Gastrocnemius medialis (tissue), 4 donors: ENCODE measurements at regions not wholly inside any gene's neighbourhood (a gene's known extent, or its start where the extent isn't known, plus 50 kb on each side); places are given as distances from the start of the nearest gene placed in this dataset.

Experiments
- POLR2A ChIP-seq, 2 donors: fragments of 450-650 bp; IDR thresholded peaks; one replicate each; pipeline ENCODE4 v1.6.1; 2017; ENCODE audit warnings: antibody characterized with exemption in 2 of 2, mild to moderate bottlenecking in 2 of 2, moderate library complexity in 2 of 2
- TF ChIP-seq, protein P1 (sequence below), 5 experiments: fragments of 450-650 bp in 3 of 5; fragments of 200-600 bp in 2 of 5; sonication (generic) in 2 of 5; IDR thresholded peaks in 4 of 5; conservative IDR thresholded peaks in 1 of 5; 1 replicate in 4 of 5; 2 replicates in 1 of 5; pipeline ENCODE4 v1.5.1; 2016 to 2019; ENCODE audit warnings: antibody characterized with exemption in 5 of 5, mild to moderate bottlenecking in 3 of 5, moderate library complexity in 3 of 5

DNA sequence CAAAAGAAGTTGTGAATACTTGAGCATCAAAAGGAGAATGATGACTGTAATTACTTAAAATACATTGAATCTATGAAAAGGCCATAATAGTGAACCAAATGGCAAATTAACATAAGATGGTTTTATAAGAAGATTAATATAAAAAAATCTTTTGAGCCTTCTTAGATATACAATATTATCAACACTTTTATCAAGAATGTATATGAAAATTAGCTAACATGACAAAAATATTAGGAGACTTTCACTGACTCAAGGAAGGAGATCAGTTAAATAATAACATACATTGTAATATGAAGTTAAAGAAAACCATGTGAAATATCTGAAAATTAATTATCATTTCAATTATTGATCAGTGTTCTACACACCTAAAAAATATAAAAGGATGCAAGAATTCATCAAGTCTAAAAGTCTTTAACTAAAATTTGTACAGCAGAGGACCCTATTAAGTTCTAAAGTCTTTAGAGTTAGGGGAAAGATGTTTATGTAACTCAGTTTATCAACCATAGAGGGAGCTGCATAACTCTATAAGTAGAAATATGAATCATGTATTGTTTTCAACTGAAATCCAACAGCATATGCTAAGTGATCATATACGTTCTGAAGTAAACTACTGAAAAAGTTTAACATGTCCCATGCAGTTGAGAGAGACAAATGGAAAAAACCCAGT, 756.1 kb upstream of the MIR17HG start:
- TF ChIP-seq, protein P1, sequence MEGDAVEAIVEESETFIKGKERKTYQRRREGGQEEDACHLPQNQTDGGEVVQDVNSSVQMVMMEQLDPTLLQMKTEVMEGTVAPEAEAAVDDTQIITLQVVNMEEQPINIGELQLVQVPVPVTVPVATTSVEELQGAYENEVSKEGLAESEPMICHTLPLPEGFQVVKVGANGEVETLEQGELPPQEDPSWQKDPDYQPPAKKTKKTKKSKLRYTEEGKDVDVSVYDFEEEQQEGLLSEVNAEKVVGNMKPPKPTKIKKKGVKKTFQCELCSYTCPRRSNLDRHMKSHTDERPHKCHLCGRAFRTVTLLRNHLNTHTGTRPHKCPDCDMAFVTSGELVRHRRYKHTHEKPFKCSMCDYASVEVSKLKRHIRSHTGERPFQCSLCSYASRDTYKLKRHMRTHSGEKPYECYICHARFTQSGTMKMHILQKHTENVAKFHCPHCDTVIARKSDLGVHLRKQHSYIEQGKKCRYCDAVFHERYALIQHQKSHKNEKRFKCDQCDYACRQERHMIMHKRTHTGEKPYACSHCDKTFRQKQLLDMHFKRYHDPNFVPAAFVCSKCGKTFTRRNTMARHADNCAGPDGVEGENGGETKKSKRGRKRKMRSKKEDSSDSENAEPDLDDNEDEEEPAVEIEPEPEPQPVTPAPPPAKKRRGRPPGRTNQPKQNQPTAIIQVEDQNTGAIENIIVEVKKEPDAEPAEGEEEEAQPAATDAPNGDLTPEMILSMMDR (IDR thresholded peaks at IDR 0.05 in 4 of 5, conservative IDR thresholded peaks at IDR 0.05 in 1 of 5): no peak
- TF ChIP-seq POLR2A (IDR thresholded peaks at IDR 0.05): no peak
